MV-4-11 (cell line): ENCODE measurements at regions not wholly inside any gene's neighbourhood (a gene's known extent, or its start where the extent isn't known, plus 50 kb on each side); places are given as distances from the start of the nearest gene placed in this dataset.
A peak's percentile ranks its signal among the peaks of the same experiment; 100 is the strongest.
"Not testable (repeated sequence)": the region's sequence is repeated elsewhere in the genome, so short reads cannot be mapped to it uniquely, and the experiment has no call there.

Experiments
- DNase-seq: peaks from one replicate; lab custom pipeline; 2025; lab: John Stamatoyannopoulos, UW

- DNase-seq: no peak
Measured at GRCh38 chr11:116335891-116336290, 436.9 kb downstream of the BUD13 start.

GRCh38 chr11:116335078-116335477, 437.7 kb downstream of the BUD13 start:
- DNase-seq: no peak

- DNase-seq: no peak
Measured at GRCh38 chr11:116334596-116334995, 438.2 kb downstream of the BUD13 start.

- peak; percentile 93 for DNase-seq
Measured at GRCh38 chr11:116333001-116333535, 439.7 kb downstream of the BUD13 start.

- DNase-seq: no peak
Measured at GRCh38 chr11:116332391-116332790, 440.4 kb downstream of the BUD13 start.

GRCh38 chr11:116331381-116331780, 441.4 kb downstream of the BUD13 start:
- no peak for DNase-seq

GRCh38 chr11:116330439-116331185, 442.2 kb downstream of the BUD13 start:
- DNase-seq: no peak

- peak; percentile 39 for DNase-seq
Measured at GRCh38 chr11:116329354-116330090, 443.3 kb downstream of the BUD13 start.

- no peak for DNase-seq
Measured at GRCh38 chr11:116328851-116329250, 443.9 kb downstream of the BUD13 start.

- peak; percentile 84 for DNase-seq
Measured at GRCh38 chr11:116328391-116328790, 444.4 kb downstream of the BUD13 start.

GRCh38 chr11:116326146-116326545, 446.6 kb downstream of the BUD13 start:
- no peak for DNase-seq

GRCh38 chr11:116325247-116325646, 447.5 kb downstream of the BUD13 start:
- DNase-seq: no peak

GRCh38 chr11:116324077-116324476, 448.7 kb downstream of the BUD13 start:
- not testable (repeated sequence) for DNase-seq

- DNase-seq: no peak
Measured at GRCh38 chr11:116317212-116317611, 455.6 kb downstream of the BUD13 start.

GRCh38 chr11:116314006-116314405, 458.8 kb downstream of the BUD13 start:
- peak; percentile 86 for DNase-seq

- peak; percentile 81 for DNase-seq
Measured at GRCh38 chr11:116312570-116313391, 460.0 kb downstream of the BUD13 start.

GRCh38 chr11:116311206-116311605, 461.6 kb downstream of the BUD13 start:
- DNase-seq: no peak

GRCh38 chr11:116310698-116311097, 462.1 kb downstream of the BUD13 start:
- DNase-seq: no peak

- DNase-seq: no peak
Measured at GRCh38 chr11:116310226-116310625, 462.6 kb downstream of the BUD13 start.

- no peak for DNase-seq
Measured at GRCh38 chr11:116309446-116309845, 463.3 kb downstream of the BUD13 start.

- no peak for DNase-seq
Measured at GRCh38 chr11:116302756-116303155, 470.0 kb downstream of the BUD13 start.

GRCh38 chr11:116301141-116301540, 471.6 kb downstream of the BUD13 start:
- DNase-seq: no peak
